ENCODE measurements at regions not wholly inside any gene's neighbourhood (a gene's known extent, or its start where the extent isn't known, plus 50 kb on each side); places are given as distances from the start of the nearest gene placed in this dataset.

- H3K4me3 ChIP-seq (ENCODE audit: low read depth, low read length) = no peak overlapping the region
- TF ChIP-seq CTCF (IDR thresholded peaks at IDR 0.05; ENCODE audit: borderline replicate concordance, insufficient read depth, low read depth, low read length) = no peak
Measured at GRCh38 chr18:6593142-6593885, 136.2 kb upstream of the ARHGAP28 start.

GRCh38 chr18:6595666-6596065 is 133.8 kb upstream of the ARHGAP28 start:
- no peak for TF ChIP-seq CTCF (IDR thresholded peaks at IDR 0.05; ENCODE audit: borderline replicate concordance, insufficient read depth, low read depth, low read length)
- no peak overlapping the region for H3K4me3 ChIP-seq (ENCODE audit: low read depth, low read length)

- H3K4me3 ChIP-seq (ENCODE audit: low read depth, low read length) = no peak overlapping the region
- TF ChIP-seq CTCF (IDR thresholded peaks at IDR 0.05; ENCODE audit: borderline replicate concordance, insufficient read depth, low read depth, low read length) = no peak
Measured at GRCh38 chr18:6598657-6599056, 130.9 kb upstream of the ARHGAP28 start.

- no peak overlapping the region for H3K4me3 ChIP-seq (ENCODE audit: low read depth, low read length)
- TF ChIP-seq CTCF (IDR thresholded peaks at IDR 0.05; ENCODE audit: borderline replicate concordance, insufficient read depth, low read depth, low read length) = no peak
Measured at GRCh38 chr18:6600667-6601167, 128.8 kb upstream of the ARHGAP28 start.

- no peak for TF ChIP-seq CTCF (IDR thresholded peaks at IDR 0.05; ENCODE audit: borderline replicate concordance, insufficient read depth, low read depth, low read length)
Measured at GRCh38 chr18:6601241-6601640, 128.3 kb upstream of the ARHGAP28 start.

GRCh38 chr18:6602365-6602764 is 127.2 kb upstream of the ARHGAP28 start:
- no peak overlapping the region for H3K4me3 ChIP-seq (ENCODE audit: low read depth, low read length)
- no peak for TF ChIP-seq CTCF (IDR thresholded peaks at IDR 0.05; ENCODE audit: borderline replicate concordance, insufficient read depth, low read depth, low read length)

More at GRCh38 chr18:6601241-6601640, 128.3 kb upstream of the ARHGAP28 start:
- H3K4me3 ChIP-seq (ENCODE audit: low read depth, low read length) = no peak overlapping the region

GRCh38 chr18:6604573-6604941 is 125.0 kb upstream of the ARHGAP28 start:
- no peak overlapping the region for H3K4me3 ChIP-seq (ENCODE audit: low read depth, low read length)
- TF ChIP-seq CTCF (IDR thresholded peaks at IDR 0.05; ENCODE audit: borderline replicate concordance, insufficient read depth, low read depth, low read length) = no peak
